ENCODE measurements at regions not wholly inside any gene's neighbourhood (a gene's known extent, or its start where the extent isn't known, plus 50 kb on each side); places are given as distances from the start of the nearest gene placed in this dataset.

DNA sequence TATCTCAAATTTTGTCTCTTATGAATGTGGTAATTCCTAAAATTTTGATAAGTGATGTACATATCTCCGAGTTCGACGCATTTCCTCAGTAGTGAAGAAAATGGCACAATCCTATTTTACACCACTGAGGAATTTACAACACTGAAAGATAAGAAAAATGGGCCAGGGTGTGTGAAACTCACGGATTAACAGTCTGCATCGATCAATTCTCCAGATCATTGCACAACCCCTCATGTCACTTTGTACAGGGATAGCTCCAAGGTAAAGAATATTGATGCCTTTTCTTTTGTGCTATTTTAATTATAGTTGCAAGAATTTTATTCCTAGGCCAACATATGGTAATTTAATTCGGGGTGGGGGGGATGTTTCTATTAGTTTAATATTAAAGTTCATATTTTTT lies 268.7 kb upstream of the VCX3A start:
- TF ChIP-seq, protein P1, sequence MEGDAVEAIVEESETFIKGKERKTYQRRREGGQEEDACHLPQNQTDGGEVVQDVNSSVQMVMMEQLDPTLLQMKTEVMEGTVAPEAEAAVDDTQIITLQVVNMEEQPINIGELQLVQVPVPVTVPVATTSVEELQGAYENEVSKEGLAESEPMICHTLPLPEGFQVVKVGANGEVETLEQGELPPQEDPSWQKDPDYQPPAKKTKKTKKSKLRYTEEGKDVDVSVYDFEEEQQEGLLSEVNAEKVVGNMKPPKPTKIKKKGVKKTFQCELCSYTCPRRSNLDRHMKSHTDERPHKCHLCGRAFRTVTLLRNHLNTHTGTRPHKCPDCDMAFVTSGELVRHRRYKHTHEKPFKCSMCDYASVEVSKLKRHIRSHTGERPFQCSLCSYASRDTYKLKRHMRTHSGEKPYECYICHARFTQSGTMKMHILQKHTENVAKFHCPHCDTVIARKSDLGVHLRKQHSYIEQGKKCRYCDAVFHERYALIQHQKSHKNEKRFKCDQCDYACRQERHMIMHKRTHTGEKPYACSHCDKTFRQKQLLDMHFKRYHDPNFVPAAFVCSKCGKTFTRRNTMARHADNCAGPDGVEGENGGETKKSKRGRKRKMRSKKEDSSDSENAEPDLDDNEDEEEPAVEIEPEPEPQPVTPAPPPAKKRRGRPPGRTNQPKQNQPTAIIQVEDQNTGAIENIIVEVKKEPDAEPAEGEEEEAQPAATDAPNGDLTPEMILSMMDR (IDR thresholded peaks at IDR 0.05; ENCODE audit: low read depth, low read length) = no peak
- TF ChIP-seq, protein P2, sequence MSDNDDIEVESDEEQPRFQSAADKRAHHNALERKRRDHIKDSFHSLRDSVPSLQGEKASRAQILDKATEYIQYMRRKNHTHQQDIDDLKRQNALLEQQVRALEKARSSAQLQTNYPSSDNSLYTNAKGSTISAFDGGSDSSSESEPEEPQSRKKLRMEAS (IDR thresholded peaks at IDR 0.05; ENCODE audit: low read depth, low read length) = no peak
- no peak for TF ChIP-seq MYC (IDR thresholded peaks at IDR 0.05; ENCODE audit: low read depth, low read length)

Data from NB4 (cell line).